KMS-11 (cell line): ENCODE measurements at regions not wholly inside any gene's neighbourhood (a gene's known extent, or its start where the extent isn't known, plus 50 kb on each side); places are given as distances from the start of the nearest gene placed in this dataset.

ENCODE experiments used
- H2AFZ ChIP-seq: fragments of 200-600 bp; sonication (generic); 2 replicates; pipeline ENCODE4 v1.6.1; 2016; ENCODE audit warnings: antibody characterized with exemption, mixed run types, low read depth
- H3K27ac ChIP-seq: fragments of 200-600 bp; sonication (generic); 2 replicates; pipeline ENCODE4 v1.6.1; 2016; ENCODE audit warnings: mild to moderate bottlenecking, mixed run types
- H3K27me3 ChIP-seq: fragments of 200-600 bp; sonication (generic); 2 replicates; pipeline ENCODE4 v1.6.1; 2017; ENCODE audit warnings: mild to moderate bottlenecking, low read depth, mixed run types, moderate library complexity; ENCODE audit not compliant: insufficient read depth
- H3K36me3 ChIP-seq: fragments of 200-600 bp; sonication (generic); 2 replicates; pipeline ENCODE4 v1.6.1; 2017; ENCODE audit warnings: mild to moderate bottlenecking, mixed run types; ENCODE audit not compliant: insufficient read depth
- H3K4me1 ChIP-seq: fragments of 200-600 bp; sonication (generic); 2 replicates; pipeline ENCODE4 v1.6.1; 2016; ENCODE audit warnings: mild to moderate bottlenecking, low read depth, mixed run types; ENCODE audit not compliant: poor library complexity, severe bottlenecking
- H3K4me2 ChIP-seq: fragments of 200-600 bp; sonication (generic); 2 replicates; pipeline ENCODE4 v1.7.0; 2016; ENCODE audit warnings: mild to moderate bottlenecking, mixed run types
- H3K4me3 ChIP-seq: fragments of 200-600 bp; sonication (generic); IDR thresholded peaks from 2 replicates; pipeline ENCODE4 v1.6.1; 2017; ENCODE audit warnings: low read depth, low read length, mixed read lengths; ENCODE audit not compliant: insufficient read depth
- H3K79me2 ChIP-seq: fragments of 200-600 bp; sonication (generic); 2 replicates; pipeline ENCODE4 v1.6.1; 2016; ENCODE audit warnings: low read depth, mixed run types; ENCODE audit not compliant: insufficient read depth
- H3K9ac ChIP-seq: fragments of 200-600 bp; sonication (generic); 2 replicates; pipeline ENCODE4 v1.6.1; 2016; ENCODE audit warnings: mild to moderate bottlenecking, mixed run types
- H4K20me1 ChIP-seq: fragments of 200-600 bp; sonication (generic); 2 replicates; pipeline ENCODE4 v1.6.1; 2016; ENCODE audit warnings: mild to moderate bottlenecking, mixed run types; ENCODE audit not compliant: insufficient read depth
- TF ChIP-seq, protein P1 (sequence below): fragments of 200-600 bp; sonication (generic); conservative IDR thresholded peaks from 2 replicates; pipeline ENCODE4 v1.6.1; 2017; ENCODE audit warnings: low read depth, mild to moderate bottlenecking, antibody characterized with exemption, low read length, moderate library complexity, mixed read lengths

DNA sequence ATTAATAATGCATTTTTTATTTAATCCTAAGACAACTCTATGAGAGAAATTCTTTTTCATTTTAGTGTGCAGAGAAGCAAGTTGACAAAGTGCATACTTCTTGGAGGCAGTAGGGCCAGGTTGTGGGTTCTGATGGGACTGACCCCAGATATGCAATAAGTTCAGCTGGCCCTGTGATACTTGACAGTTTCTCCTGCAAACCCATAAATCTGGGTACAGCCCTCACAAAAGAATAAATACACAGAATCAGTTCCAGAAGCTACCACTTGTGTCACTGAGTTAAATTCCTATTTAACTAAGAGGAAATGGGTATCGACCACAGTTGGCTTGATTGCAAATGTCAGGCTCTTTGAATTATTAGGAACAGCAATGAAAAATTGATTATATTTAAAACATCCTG is 598.5 kb upstream of the API5 start:
- H3K4me1 ChIP-seq, result no peaks in the 10 kb centered on the region
- TF ChIP-seq, protein P1, sequence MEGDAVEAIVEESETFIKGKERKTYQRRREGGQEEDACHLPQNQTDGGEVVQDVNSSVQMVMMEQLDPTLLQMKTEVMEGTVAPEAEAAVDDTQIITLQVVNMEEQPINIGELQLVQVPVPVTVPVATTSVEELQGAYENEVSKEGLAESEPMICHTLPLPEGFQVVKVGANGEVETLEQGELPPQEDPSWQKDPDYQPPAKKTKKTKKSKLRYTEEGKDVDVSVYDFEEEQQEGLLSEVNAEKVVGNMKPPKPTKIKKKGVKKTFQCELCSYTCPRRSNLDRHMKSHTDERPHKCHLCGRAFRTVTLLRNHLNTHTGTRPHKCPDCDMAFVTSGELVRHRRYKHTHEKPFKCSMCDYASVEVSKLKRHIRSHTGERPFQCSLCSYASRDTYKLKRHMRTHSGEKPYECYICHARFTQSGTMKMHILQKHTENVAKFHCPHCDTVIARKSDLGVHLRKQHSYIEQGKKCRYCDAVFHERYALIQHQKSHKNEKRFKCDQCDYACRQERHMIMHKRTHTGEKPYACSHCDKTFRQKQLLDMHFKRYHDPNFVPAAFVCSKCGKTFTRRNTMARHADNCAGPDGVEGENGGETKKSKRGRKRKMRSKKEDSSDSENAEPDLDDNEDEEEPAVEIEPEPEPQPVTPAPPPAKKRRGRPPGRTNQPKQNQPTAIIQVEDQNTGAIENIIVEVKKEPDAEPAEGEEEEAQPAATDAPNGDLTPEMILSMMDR, result no peak
- no peak overlapping the region for H3K9ac ChIP-seq
- no peaks in the 10 kb centered on the region for H3K36me3 ChIP-seq
- H3K27me3 ChIP-seq, result no peaks in the 10 kb centered on the region
- no peak overlapping the region for H3K4me3 ChIP-seq
- H2AFZ ChIP-seq, result no peak overlapping the region
- H3K79me2 ChIP-seq, result no peaks in the 10 kb centered on the region
- H3K27ac ChIP-seq, result no peak overlapping the region
- H3K4me2 ChIP-seq, result no peak overlapping the region
- no peaks in the 10 kb centered on the region for H4K20me1 ChIP-seq

DNA sequence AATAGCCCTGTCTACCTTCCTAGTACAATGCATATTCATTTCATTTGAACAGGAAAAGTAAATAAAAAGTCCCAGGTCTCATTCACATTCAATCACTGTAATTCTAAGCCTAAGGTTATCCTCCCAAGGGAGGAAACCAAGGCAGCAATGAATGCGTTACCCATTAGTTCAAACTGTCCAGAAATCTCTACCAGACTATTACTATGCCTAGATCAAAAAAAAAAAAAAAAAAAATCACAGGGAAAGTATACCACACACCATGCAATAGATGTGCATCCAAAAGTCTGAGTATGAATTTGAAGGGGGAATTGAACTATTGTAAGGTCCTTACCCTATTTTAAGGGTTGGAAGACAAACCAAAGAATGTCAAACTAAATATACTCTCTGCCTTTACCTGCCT is 598.0 kb upstream of the API5 start:
- Histone ChIP-seq H3K4me1 (no peaks in the 10 kb centered on the region), H2AFZ (no peak overlapping the region), H3K9ac (no peak overlapping the region), H3K27me3 (no peaks in the 10 kb centered on the region), H3K4me3 (no peak overlapping the region), H4K20me1 (no peaks in the 10 kb centered on the region), H3K27ac (no peak overlapping the region), H3K36me3 (no peaks in the 10 kb centered on the region), H3K79me2 (no peaks in the 10 kb centered on the region), H3K4me2 (no peak overlapping the region)
- TF ChIP-seq, protein P1, result no peak

DNA sequence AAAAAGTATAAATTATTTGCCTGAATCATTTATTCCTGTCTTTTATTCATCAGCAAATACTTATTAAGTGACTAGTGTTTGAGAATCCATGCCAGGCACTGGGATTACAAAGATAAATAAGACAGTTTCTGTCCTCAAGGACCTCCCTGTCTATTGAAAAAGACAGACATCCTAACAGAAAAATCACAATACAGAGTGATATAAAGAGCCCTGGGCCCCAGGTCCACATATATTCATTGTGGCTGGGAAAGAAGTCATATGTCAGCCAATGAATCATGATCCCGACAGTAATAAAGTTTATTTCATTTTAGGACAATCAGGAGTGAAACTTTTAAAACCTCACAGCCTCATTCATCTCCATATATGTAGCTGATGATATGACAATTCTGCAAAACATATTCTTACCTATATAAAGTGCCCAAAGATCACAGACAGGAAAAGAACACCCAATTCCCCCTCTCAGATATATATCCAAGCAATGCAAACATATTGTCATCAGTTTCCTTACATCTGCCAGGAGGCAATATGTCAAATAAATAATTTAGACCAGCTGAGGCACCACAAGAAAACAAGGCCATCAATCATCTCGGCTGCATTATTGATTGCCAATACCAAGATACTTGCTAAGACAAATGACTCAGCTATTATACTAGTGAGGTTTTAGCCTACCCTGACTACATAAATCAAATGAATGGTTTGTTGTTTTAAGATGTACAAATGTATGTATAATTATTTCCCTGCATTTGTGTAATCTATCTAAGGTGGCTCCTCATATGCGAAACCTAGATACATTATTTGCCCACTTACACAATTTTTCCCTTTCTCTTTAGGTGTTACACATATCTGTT is 590.9 kb upstream of the API5 start:
- Histone ChIP-seq H3K27ac (no peak overlapping the region), H3K9ac (no peak overlapping the region), H2AFZ (no peak overlapping the region), H3K4me2 (no peak overlapping the region), H3K4me3 (no peak overlapping the region), H3K36me3 (no peaks in the 10 kb centered on the region), H3K79me2 (no peaks in the 10 kb centered on the region), H3K4me1 (no peaks in the 10 kb centered on the region), H4K20me1 (no peaks in the 10 kb centered on the region), H3K27me3 (no peaks in the 10 kb centered on the region)
- TF ChIP-seq, protein P1, result no peak

DNA sequence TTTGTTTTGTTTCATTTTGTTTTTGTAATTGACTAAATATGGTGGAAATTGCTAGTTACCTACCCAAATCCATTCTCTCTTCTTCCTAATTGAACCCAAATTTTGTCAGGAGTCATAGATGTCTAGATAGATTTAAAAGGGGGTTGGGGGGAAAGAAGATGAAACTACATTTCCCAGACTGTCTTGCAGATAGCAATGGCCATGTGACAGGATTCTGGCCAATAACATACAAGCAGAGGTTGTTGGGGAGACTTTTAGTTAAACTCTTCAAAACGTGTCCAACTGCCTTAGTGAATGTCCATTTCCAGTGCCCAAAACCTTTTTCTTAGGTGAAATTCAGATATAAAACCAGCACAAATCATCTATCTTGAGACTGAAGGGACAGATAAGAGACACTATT is 583.9 kb upstream of the API5 start:
- TF ChIP-seq, protein P1, result no peak
- Histone ChIP-seq H3K27ac (no peak overlapping the region), H3K27me3 (no peaks in the 10 kb centered on the region), H3K4me2 (no peak overlapping the region), H3K9ac (no peak overlapping the region), H3K36me3 (no peaks in the 10 kb centered on the region), H3K79me2 (no peaks in the 10 kb centered on the region), H3K4me1 (no peaks in the 10 kb centered on the region), H2AFZ (no peak overlapping the region), H4K20me1 (no peaks in the 10 kb centered on the region), H3K4me3 (no peak overlapping the region)
